ENCODE measurements at regions not wholly inside any gene's neighbourhood (a gene's known extent, or its start where the extent isn't known, plus 50 kb on each side); places are given as distances from the start of the nearest gene placed in this dataset.

DNA sequence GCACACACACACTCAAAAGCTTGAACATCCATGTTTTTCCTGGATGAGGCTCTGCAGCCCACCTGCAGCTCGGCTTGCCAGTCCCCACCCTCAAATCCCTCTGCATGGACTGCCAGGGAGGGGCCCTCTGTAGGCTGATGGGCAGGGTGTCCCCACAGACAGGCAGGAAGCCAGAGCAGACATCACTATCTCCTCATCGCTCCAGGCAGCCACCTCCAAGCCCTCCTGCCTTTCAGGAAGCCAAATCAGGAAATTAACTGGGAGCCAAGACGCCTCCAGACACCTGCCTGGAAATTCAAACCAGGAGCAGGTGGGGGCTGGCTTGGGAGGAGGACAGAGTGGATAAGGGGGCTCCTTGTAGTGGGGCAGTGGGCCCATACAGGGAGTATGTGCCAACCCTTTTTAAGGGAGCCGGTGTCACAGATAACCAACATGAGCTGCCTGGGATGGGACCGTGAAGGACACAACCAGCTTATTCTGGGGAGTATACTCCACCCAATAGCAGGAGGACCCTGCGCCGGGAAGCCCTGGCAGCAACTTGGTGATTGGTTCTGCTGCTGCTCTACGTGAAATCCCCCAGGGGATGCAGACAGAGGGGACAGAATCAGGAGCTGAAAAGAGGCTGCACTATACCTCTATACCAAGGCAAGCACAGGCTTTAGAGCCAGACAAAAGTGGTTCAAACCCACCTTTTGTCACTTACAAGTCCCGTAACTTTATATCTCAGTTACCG, 139.1 kb downstream of the CCT6B start:
- no peak for DNase-seq (ENCODE audit: low read depth)
- H3K4me3 ChIP-seq (ENCODE audit: control insufficient read depth, low read depth, low read length): no peak overlapping the region
- TF ChIP-seq, protein P1, sequence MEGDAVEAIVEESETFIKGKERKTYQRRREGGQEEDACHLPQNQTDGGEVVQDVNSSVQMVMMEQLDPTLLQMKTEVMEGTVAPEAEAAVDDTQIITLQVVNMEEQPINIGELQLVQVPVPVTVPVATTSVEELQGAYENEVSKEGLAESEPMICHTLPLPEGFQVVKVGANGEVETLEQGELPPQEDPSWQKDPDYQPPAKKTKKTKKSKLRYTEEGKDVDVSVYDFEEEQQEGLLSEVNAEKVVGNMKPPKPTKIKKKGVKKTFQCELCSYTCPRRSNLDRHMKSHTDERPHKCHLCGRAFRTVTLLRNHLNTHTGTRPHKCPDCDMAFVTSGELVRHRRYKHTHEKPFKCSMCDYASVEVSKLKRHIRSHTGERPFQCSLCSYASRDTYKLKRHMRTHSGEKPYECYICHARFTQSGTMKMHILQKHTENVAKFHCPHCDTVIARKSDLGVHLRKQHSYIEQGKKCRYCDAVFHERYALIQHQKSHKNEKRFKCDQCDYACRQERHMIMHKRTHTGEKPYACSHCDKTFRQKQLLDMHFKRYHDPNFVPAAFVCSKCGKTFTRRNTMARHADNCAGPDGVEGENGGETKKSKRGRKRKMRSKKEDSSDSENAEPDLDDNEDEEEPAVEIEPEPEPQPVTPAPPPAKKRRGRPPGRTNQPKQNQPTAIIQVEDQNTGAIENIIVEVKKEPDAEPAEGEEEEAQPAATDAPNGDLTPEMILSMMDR (conservative IDR thresholded peaks at IDR 0.05; ENCODE audit: control insufficient read depth, insufficient read depth, low read depth, low read length): no peak

DNA sequence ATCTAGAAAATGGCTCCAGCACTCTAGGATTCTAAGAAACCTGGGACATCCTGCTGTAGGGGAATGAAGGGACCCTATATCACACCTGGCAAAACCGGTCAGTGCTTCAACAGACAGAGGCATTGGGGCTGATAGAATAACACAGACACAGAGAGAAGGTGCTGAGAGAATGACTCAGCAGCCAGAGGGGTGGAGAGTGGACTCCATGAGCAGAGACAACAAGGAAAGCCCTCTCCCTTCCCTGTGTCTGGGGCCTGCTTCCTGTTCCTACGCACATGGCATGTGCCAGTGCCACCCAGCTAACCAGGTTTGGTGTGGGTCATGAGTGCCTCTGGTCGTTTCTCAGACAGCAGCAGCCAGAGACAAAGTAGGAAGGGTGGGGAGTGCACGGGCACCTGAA, 140.3 kb downstream of the CCT6B start:
- no peak overlapping the region for H3K4me3 ChIP-seq (ENCODE audit: control insufficient read depth, low read depth, low read length)
- DNase-seq (ENCODE audit: low read depth): no peak
- TF ChIP-seq, protein P1 (conservative IDR thresholded peaks at IDR 0.05; ENCODE audit: control insufficient read depth, insufficient read depth, low read depth, low read length): no peak

DNA sequence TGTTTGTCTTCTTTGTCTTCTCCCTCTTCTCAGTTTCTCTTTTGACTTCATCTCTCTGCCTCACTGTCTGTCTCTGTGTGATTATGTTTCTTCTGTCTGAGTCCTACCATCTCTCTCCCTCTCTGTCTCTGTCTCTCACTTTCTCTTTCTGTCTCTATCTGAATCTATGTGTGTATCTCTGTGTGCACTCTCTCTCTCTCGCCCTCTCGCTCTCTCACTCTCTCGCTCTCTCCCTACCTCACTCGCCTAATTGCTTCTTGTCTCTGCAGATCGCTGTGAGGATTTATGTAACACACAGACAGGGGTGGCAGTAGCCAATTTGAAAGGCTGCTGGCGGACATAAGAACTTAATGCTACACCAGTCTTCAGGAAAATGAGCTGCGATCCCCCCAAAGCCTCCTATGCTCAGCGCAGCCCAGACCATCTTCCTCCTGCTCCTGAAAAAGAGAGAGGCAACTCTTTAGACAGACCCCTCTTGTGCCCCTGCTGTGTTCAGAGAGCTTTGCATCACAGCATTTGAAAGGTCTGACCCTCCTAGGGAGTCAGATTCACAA, 140.9 kb downstream of the CCT6B start:
- H3K4me3 ChIP-seq (ENCODE audit: control insufficient read depth, low read depth, low read length): no peak overlapping the region
- no peak for DNase-seq (ENCODE audit: low read depth)
- TF ChIP-seq, protein P1 (conservative IDR thresholded peaks at IDR 0.05; ENCODE audit: control insufficient read depth, insufficient read depth, low read depth, low read length): no peak

DNA sequence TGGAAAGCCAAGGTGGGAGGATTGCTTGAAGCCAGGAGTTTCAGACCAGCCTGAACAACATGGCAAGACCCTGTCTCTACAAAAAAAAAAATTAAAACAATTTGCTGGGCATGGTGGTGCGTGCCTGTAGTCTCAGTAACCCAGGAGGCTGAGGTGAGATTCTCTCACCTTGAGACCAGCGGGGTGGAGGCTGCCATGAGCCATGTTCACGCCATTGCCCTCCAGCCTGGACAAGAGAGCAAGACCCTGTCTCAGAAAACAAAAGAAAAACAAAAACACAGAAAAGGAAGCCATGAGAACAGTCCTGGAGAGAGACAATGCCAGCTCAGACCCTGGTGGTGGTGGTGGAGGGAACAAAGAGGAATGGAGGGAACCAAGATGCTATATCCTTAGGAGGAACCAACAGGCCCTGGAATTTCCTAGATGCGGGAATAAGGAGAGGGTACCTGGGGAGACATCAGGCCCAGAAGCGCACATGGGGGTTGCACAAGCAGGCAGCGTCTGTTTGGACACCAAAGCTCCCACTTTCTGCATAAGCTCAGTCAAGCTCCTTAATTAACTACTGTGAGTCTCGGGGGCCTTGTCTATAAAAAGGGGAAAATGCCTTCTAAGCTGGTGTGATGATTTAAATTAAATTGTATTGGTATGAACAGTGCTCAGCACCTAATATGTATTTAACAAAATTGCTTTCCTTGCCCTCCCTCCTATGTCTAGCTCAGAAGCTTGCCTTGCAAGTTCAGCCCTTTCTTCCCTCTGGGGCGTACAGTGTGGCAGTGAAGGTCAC, 143.8 kb downstream of the CCT6B start:
- TF ChIP-seq, protein P1 (conservative IDR thresholded peaks at IDR 0.05; ENCODE audit: control insufficient read depth, insufficient read depth, low read depth, low read length): no peak
- H3K4me3 ChIP-seq (ENCODE audit: control insufficient read depth, low read depth, low read length): no peak overlapping the region
- DNase-seq (ENCODE audit: low read depth): no peak

DNA sequence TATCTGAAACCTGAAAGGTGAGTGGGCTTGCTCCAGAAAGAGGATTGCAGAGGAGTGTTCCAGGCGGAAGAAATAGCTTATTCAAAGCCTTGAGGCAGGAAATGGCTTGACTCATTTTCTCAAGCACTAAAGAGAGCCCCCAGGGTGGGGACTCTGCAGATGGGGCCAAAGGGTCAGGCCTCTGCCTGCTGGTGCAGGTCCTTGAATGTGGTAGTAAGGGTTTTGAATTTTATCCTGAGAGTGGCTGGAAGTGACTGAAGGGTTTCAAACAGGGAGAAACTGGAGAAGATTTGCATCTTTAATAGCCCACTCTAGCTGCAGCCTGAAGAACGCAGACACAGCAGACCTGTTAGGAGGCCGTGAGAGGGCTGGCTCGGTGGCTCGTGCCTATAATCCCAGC, 144.4 kb downstream of the CCT6B start:
- TF ChIP-seq, protein P1 (conservative IDR thresholded peaks at IDR 0.05; ENCODE audit: control insufficient read depth, insufficient read depth, low read depth, low read length): no peak
- DNase-seq (ENCODE audit: low read depth): no peak

DNA sequence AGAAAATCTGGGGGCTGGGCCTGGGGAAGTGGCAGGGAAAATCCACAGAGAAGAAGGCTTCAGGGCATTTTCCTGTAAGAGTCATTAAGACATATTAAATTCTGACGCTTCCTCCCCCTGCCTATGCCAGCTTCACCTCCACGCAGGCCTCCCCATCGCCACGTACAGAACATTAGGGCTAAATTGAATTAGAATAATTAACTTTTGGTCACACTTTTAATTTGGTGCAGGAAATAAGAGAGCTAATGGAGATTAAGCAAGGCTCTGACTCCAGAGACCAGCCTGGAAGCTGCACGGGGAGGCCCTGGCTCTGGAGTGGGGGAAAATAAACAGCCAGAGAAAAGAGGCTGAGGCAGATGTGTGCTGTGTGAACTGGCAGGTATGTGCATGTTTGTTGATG, 148.0 kb downstream of the CCT6B start:
- TF ChIP-seq, protein P1 (conservative IDR thresholded peaks at IDR 0.05; ENCODE audit: control insufficient read depth, insufficient read depth, low read depth, low read length): no peak
- no peak overlapping the region for H3K4me3 ChIP-seq (ENCODE audit: control insufficient read depth, low read depth, low read length)
- DNase-seq (ENCODE audit: low read depth): no peak

More for the DNA sequence above, 144.4 kb downstream of the CCT6B start:
- H3K4me3 ChIP-seq (ENCODE audit: control insufficient read depth, low read depth, low read length): no peak overlapping the region

All from fibroblast of mammary gland (primary cell).